Left lobe of liver (tissue), 2 donors: ENCODE measurements at regions not wholly inside any gene's neighbourhood (a gene's known extent, or its start where the extent isn't known, plus 50 kb on each side); places are given as distances from the start of the nearest gene placed in this dataset.
A peak's percentile ranks its signal among the peaks of the same experiment; 100 is the strongest.

Source experiments
- ATAC-seq: fragments of 200-7000 bp; cut with Tn5 transposase; one replicate; pipeline ENCODE4 v1.9.1; 2020; ENCODE audit warnings: mild to moderate bottlenecking, moderate library complexity
- DNase-seq: peaks from one replicate; pipeline ENCODE4 v3.0.0-alpha.2; 2020; ENCODE audit warnings: low spot score
- donor health status: DM: no; HTN: no; CAD: no; lungs with moderate emphysema.
- donor health status: DM: no; HTN: yes; CAD: no.

DNA sequence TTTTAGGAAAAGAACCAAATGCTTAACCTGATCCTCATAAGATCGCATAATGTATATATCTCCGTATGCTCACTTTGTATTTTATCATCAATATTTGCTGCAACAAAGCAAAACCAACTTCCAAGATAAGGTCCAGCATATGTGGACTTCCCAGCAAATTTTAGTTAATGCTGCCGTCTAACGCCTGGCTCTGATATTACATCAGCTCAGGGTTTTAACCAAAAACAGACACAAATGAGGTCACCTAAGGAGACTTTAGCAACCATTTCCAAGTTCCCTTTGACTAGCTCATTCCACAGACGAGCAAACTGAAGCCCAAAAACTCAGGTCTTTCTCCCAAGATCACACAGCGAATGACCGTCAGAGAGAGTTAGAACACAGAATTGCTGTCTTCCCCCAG, 59.4 kb upstream of the UCN3 start:
- no peak for DNase-seq
- ATAC-seq: peak; percentile 77

- DNase-seq: no peak
- no peak for ATAC-seq
Observed at GRCh38 chr10:5310914-5311313, 53.9 kb upstream of the UCN3 start.

DNA sequence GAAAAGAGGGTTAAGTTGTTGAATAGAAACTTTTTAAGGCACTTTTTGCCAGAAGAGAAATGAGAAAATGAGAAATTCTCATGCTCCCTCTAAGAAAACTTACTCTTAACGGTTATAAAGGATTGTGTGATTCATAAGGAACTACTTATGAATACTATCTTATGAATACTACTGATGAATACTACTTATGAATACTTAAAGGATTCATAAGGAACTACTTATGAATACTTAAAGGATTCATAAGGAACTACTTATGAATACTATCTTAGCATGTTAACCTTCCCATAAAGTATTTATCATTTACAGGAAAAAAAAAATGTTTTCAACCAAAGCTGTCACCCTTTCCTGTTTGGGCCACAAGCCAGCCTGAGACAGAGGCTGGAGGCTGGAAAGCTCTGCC, 53.1 kb upstream of the UCN3 start:
- ATAC-seq (no peak), DNase-seq (no peak)

GRCh38 chr10:5314840-5315239, 49.9 kb upstream of the UCN3 start:
- DNase-seq (no peak), ATAC-seq (no peak)
